ENCODE measurements at regions not wholly inside any gene's neighbourhood (a gene's known extent, or its start where the extent isn't known, plus 50 kb on each side); places are given as distances from the start of the nearest gene placed in this dataset.

GRCh38 chr5:173668245-173668800 is 51.9 kb upstream of the BOD1 start:
- TF ChIP-seq POLR2A (IDR thresholded peaks at IDR 0.05; ENCODE audit: low read depth, low read length) (no peak), POLR2AphosphoS5 (IDR thresholded peaks at IDR 0.05; ENCODE audit: low read depth, low read length) (no peak), TAF1 (IDR thresholded peaks at IDR 0.05; ENCODE audit: low read depth, low read length) (no peak), POU2F2 (IDR thresholded peaks at IDR 0.05; ENCODE audit: low read depth, low read length) (no peak)

Measured in GM12891 (cell line).